Left lung (tissue), 4 donors: ENCODE measurements at regions not wholly inside any gene's neighbourhood (a gene's known extent, or its start where the extent isn't known, plus 50 kb on each side); places are given as distances from the start of the nearest gene placed in this dataset.

ENCODE experiments used
- ATAC-seq: fragments of 200-7000 bp; cut with Tn5 transposase; one replicate; pipeline ENCODE4 v1.9.1; 2020; ENCODE audit warnings: moderate library complexity
- DNase-seq, 4 donors: peaks; one replicate each; pipeline ENCODE4 v3.0.0-alpha.2; 2013 to 2020
- H3K27ac ChIP-seq, 2 donors: fragments of 200-600 bp; sonication (generic) in 1 of 2; one replicate each; pipeline versions ENCODE4 v1.5.0 to v1.8.0; 2020 to 2021
- H3K27me3 ChIP-seq, 2 donors: fragments of 200-600 bp; sonication (generic) in 1 of 2; one replicate each; pipeline versions ENCODE4 v1.5.0 to v1.8.0; 2020 to 2021
- H3K36me3 ChIP-seq, 2 donors: fragments of 200-600 bp; sonication (generic) in 1 of 2; one replicate each; pipeline versions ENCODE4 v1.5.0 to v1.8.0; 2020 to 2021
- H3K4me1 ChIP-seq, 2 donors: fragments of 200-600 bp; one replicate each; pipeline ENCODE4 v1.8.0; 2021
- H3K4me3 ChIP-seq, 2 donors: fragments of 200-600 bp; sonication (generic) in 1 of 2; one replicate each; pipeline versions ENCODE4 v1.5.0 to v1.8.0; 2020 to 2021; ENCODE audit warnings: mild to moderate bottlenecking in 1 of 2
- H3K9me3 ChIP-seq, 2 donors: fragments of 200-600 bp; sonication (generic) in 1 of 2; one replicate each; pipeline versions ENCODE4 v1.5.0 to v1.8.0; 2020 to 2021
- intact Hi-C, 2 donors: fragments of 100-400 bp; cut with DNase I; formaldehyde crosslinking; loops; one replicate each; pipeline versions ENCODE4 v1.11.2 to v1.14.2; 2022
- TF ChIP-seq, protein P1 (sequence below), 2 donors: fragments of 200-600 bp; sonication (generic) in 1 of 2; IDR thresholded peaks; one replicate each; pipeline versions ENCODE4 v1.5.0 to v1.8.0; 2021; ENCODE audit warnings: antibody characterized with exemption in 2 of 2
- donor health status: DM: no; HTN: yes; CAD: no.
- donor health status: DM: no; HTN: no; CAD: no.

DNA sequence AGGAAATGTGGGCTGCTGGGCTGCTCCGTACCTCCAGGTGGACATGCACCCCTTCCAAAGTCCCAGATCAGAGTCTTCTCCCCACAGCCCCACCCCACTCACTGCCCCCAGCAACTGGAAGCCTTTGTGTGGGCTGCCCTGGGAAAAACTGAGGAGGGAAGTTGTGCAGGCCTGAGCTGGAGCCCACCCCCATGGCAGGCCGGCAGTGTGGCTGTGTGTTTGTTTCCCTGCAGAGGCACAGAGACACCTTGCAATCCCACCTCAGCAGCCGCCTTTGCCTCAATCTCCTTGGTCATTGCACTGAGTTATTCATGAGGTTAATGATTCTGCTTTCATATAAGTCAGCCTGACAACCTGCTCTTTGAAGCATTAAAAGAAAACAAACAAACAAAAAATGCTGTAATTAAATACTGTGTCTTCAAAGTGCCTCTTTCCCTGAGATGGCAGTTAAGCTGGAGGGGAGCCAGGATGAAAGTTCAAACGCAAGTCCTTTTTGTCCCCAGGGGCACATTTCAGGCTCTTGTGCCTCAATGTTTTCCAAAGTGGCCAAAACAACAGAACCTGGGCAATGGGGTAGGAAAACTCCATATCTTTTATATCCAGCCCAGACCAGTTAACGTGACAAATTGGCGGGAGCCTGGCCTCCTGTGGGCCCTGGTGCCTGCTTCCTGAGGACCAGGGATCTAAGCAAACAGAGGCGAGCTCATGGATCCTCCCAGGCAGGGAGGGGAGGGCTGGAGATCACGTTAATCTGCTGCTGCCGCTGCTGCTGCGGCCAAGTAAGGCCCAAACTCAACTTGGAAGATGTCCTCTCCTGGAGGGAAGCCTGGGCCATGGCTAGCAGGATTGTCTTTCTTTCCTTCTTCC lies 51.9 kb upstream of the TSPAN11 start:
- ATAC-seq (no peak), DNase-seq (no peak)
- TF ChIP-seq, protein P1, sequence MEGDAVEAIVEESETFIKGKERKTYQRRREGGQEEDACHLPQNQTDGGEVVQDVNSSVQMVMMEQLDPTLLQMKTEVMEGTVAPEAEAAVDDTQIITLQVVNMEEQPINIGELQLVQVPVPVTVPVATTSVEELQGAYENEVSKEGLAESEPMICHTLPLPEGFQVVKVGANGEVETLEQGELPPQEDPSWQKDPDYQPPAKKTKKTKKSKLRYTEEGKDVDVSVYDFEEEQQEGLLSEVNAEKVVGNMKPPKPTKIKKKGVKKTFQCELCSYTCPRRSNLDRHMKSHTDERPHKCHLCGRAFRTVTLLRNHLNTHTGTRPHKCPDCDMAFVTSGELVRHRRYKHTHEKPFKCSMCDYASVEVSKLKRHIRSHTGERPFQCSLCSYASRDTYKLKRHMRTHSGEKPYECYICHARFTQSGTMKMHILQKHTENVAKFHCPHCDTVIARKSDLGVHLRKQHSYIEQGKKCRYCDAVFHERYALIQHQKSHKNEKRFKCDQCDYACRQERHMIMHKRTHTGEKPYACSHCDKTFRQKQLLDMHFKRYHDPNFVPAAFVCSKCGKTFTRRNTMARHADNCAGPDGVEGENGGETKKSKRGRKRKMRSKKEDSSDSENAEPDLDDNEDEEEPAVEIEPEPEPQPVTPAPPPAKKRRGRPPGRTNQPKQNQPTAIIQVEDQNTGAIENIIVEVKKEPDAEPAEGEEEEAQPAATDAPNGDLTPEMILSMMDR (IDR thresholded peaks at IDR 0.05): no peak
- H3K27me3 ChIP-seq: peaks cover 0 to under 1% of the 10 kb centered on the region in 2 donors
- intact Hi-C loops: loop anchor here in 1 of 2 donors (10.0 kb wide), 1 partner anchor 110 kb away; no protein-coding TSS in a partner anchor
- no peak overlapping the region for H3K4me3 ChIP-seq
- no peaks in the 10 kb centered on the region for H3K36me3 ChIP-seq
- H3K4me1 ChIP-seq: no peaks in the 10 kb centered on the region
- H3K9me3 ChIP-seq: no peaks in the 10 kb centered on the region
- H3K27ac ChIP-seq: no peak overlapping the region

DNA sequence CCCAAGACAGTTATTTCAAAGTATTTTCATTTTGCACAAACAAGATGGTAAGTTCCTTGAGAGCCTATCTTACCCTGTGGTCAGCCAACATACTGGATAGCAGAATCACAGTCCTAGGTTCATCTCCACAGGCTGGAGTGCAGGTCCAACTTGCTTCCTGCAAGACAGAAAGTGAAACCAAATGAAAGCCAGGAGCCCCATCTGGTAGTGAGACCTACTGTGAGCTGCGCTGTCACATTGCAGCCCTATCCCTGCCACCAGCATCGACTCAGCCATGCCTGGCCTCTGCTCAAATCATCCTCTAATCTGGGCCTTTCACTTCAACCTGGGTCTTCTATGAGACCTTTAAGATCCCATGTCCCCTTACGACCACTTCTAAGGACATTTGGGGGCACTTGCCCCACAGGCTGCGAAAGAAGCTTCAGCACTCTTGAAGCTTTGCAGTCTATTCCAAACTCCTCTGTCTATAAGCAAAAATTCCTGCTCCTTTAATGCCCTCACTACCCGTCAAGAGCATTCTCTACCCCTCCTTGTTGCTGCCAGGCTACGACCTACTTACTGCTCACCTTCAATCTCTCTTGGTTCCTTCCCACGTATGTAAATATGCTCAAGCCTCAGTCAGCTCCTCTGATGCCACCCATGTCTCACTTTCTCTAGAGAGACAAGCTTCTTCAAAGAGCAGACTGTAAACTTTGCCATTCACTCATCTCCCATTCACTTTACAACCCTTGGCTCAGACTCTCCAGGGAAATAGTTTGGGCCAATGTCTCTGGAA lies 55.9 kb upstream of the TSPAN11 start:
- Histone ChIP-seq H3K4me3 (no peak overlapping the region), H3K9me3 (peaks cover 0 to 20% of the 10 kb centered on the region in 2 donors), H3K36me3 (no peaks in the 10 kb centered on the region), H3K4me1 (no peaks in the 10 kb centered on the region), H3K27me3 (no peaks in the 10 kb centered on the region), H3K27ac (no peak overlapping the region)
- TF ChIP-seq, protein P1 (IDR thresholded peaks at IDR 0.05): no peak
- intact Hi-C loops: loop anchor here in 1 of 2 donors (10.0 kb wide), 1 partner anchor 114 kb away; no protein-coding TSS in a partner anchor
- DNase-seq: no peak
- no peak for ATAC-seq

DNA sequence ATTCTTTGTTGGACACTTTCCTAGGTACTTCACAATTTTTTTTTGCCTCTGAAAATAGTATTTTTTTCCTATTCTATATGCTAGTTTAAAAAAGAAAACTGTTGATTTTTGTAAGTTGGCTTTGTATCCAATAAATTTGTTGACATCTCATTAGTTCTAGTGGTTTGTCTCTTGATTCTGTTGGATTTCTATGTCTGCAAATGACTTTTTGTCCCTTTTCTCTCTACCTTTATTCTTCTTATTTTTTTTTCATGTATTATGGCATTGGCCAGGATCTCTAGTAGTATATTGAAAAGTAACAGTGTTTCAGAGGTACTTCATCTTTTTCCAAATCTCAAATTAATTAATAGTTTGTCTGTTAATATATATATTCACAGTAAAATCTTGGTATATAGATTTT lies 59.1 kb upstream of the TSPAN11 start:
- H3K27me3 ChIP-seq: no peaks in the 10 kb centered on the region
- H3K4me3 ChIP-seq: no peak overlapping the region
- H3K4me1 ChIP-seq: no peaks in the 10 kb centered on the region
- intact Hi-C loops: no loop called here
- TF ChIP-seq, protein P1 (IDR thresholded peaks at IDR 0.05): no peak
- no peaks in the 10 kb centered on the region for H3K36me3 ChIP-seq
- DNase-seq (no peak), ATAC-seq (no peak)
- H3K27ac ChIP-seq: no peak overlapping the region
- H3K9me3 ChIP-seq: peaks cover 0 to 20% of the 10 kb centered on the region in 2 donors

DNA sequence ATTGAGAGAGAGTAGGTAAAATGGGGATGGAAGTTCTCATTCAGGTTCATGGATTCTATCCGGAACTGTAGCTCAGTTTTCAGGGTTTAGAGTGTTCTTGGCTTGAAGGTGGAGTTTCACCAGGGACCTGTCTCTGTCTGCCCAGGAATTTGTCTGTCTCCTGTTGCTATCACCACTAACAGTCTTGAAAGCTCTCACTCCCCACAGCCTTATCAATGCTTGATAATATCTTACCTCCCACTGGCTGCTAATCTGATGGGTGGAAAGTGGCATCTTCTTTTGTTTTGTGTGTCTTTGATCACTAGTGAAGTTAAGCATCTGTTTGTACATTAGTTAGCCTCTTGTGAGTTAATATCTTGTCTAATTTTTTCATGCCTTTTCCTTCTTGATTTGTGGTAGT lies 60.3 kb upstream of the TSPAN11 start:
- Histone ChIP-seq H3K4me1 (no peaks in the 10 kb centered on the region), H3K27me3 (no peaks in the 10 kb centered on the region), H3K4me3 (no peak overlapping the region), H3K36me3 (no peaks in the 10 kb centered on the region), H3K9me3 (peaks cover 0 to 20% of the 10 kb centered on the region in 2 donors), H3K27ac (no peak overlapping the region)
- intact Hi-C loops: no loop called here
- TF ChIP-seq, protein P1 (IDR thresholded peaks at IDR 0.05): no peak
- no peak for DNase-seq
- no peak for ATAC-seq

DNA sequence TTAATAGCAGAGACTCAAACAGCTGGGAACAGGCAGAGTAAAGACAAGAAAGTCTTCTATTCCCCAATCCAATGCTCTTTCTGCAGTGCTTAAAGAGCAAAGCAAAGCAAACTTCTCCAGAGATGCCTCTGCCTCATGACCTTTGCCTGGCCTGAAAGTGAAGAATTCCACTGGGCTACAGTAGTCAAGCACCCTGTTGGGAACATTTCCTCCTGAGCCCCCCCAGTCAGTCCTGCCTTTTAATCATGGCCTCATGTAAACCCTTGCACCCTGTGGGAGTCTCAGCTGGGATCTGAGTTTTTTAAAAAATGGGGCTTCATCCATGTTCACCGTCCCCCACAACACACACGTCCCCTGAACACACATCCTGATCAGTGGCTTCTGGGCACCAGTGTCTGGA lies 62.7 kb upstream of the TSPAN11 start:
- no peak for ATAC-seq

More for the DNA sequence above, 62.7 kb upstream of the TSPAN11 start:
- Histone ChIP-seq H3K36me3 (no peaks in the 10 kb centered on the region), H3K27me3 (no peaks in the 10 kb centered on the region), H3K4me3 (no peak overlapping the region), H3K4me1 (no peaks in the 10 kb centered on the region), H3K27ac (no peak overlapping the region), H3K9me3 (peaks cover 0 to 20% of the 10 kb centered on the region in 2 donors)
- DNase-seq: no peak
- intact Hi-C loops: no loop called here
- TF ChIP-seq, protein P1 (IDR thresholded peaks at IDR 0.05): no peak
